ENCODE measurements at regions not wholly inside any gene's neighbourhood (a gene's known extent, or its start where the extent isn't known, plus 50 kb on each side); places are given as distances from the start of the nearest gene placed in this dataset.

- Mint-ChIP-seq H3K4me3 (ENCODE audit: unreplicated experiment) (no peak overlapping the region), H3K27ac (ENCODE audit: unreplicated experiment) (no peak overlapping the region), H3K9me3 (ENCODE audit: unreplicated experiment) (no peaks in the 10 kb centered on the region), H3K27me3 (ENCODE audit: unreplicated experiment) (peaks cover 2% of the 10 kb centered on the region), H3K4me1 (ENCODE audit: unreplicated experiment) (no peaks in the 10 kb centered on the region), H3K36me3 (ENCODE audit: low read depth, unreplicated experiment) (peaks cover 4% of the 10 kb centered on the region)
- no peak for DNase-seq (ENCODE audit: low spot score)
- TF ChIP-seq CTCF (IDR thresholded peaks at IDR 0.05; ENCODE audit: unreplicated experiment), result no peak
These were observed 49.9 kb upstream of the TNFSF18 start for GRCh38 chr1:173100476-173101107.

All from endothelial cell (in vitro differentiated cells).